BJ (cell line): ENCODE measurements at regions not wholly inside any gene's neighbourhood (a gene's known extent, or its start where the extent isn't known, plus 50 kb on each side); places are given as distances from the start of the nearest gene placed in this dataset.

Source experiments
- CTCF ChIA-PET: fragments of 350-600 bp; formaldehyde crosslinking; extraction: SDS; loops from one replicate; lab custom pipeline; 2021; ENCODE audit warnings: antibody characterized with exemption, inconsistent platforms; lab: Yijun Ruan, JAX
- POLR2A ChIA-PET: fragments of 300-600 bp; sonication (Branson Sonifier 250); formaldehyde crosslinking; extraction: SDS; loops from one replicate; lab custom pipeline; 2021; ENCODE audit warnings: antibody characterized with exemption; lab: Charles Lee
- DNase-seq: peaks from one replicate; pipeline ENCODE4 v3.0.0-alpha.2; 2011; ENCODE audit warnings: low read depth
- H3K27me3 ChIP-seq: 2 replicates; pipeline ENCODE4 v1.6.0; 2011; ENCODE audit warnings: low read length; ENCODE audit not compliant: control insufficient read depth, insufficient read depth
- H3K36me3 ChIP-seq: 2 replicates; pipeline ENCODE4 v1.5.1; 2011; ENCODE audit warnings: low read length; ENCODE audit not compliant: control insufficient read depth, insufficient read depth
- H3K4me3 ChIP-seq: 2 replicates; pipeline ENCODE4 v1.5.1; 2011; ENCODE audit warnings: low read depth, mild to moderate bottlenecking, control low read depth, low read length
- TF ChIP-seq, protein P1 (sequence below): IDR thresholded peaks from 2 replicates; pipeline ENCODE4 v1.5.1; 2011; ENCODE audit warnings: low read depth, mild to moderate bottlenecking, control low read depth, inconsistent platforms, low read length, moderate library complexity; ENCODE audit not compliant: insufficient read depth

DNA sequence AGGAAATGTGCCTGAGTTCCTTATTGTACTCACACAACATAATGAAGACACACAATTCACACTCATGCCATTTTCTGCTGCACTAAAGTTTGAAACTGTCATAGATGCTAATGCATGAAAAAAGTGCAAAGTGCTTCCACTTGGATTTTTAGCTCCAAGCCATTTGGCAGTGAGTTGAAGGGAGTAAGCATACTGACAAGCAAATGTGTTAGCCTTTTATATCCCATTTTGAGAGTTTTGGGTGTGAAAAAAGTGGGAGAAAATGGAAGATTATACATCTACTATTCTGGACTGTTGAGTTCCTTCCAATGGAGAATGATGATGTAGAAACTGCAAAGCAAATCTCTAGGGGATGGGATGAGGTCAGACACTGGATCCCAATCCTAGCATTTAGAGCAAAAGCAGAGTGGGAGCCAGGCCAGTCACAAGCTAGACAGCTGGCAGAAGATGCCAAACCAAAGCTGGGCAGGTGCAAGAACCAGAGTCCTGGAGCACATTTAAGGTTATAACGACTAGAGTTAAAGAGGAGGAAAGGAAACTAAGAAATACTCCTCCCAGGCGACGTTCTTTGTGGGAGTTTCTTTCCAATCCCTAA is 216.8 kb downstream of the FBXO8 start:
- TF ChIP-seq, protein P1, sequence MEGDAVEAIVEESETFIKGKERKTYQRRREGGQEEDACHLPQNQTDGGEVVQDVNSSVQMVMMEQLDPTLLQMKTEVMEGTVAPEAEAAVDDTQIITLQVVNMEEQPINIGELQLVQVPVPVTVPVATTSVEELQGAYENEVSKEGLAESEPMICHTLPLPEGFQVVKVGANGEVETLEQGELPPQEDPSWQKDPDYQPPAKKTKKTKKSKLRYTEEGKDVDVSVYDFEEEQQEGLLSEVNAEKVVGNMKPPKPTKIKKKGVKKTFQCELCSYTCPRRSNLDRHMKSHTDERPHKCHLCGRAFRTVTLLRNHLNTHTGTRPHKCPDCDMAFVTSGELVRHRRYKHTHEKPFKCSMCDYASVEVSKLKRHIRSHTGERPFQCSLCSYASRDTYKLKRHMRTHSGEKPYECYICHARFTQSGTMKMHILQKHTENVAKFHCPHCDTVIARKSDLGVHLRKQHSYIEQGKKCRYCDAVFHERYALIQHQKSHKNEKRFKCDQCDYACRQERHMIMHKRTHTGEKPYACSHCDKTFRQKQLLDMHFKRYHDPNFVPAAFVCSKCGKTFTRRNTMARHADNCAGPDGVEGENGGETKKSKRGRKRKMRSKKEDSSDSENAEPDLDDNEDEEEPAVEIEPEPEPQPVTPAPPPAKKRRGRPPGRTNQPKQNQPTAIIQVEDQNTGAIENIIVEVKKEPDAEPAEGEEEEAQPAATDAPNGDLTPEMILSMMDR = no peak
- ChIA-PET POLR2A (no interaction called here), CTCF (no interaction called here)
- DNase-seq = no peak
- no peaks in the 10 kb centered on the region for H3K36me3 ChIP-seq
- no peak overlapping the region for H3K4me3 ChIP-seq
- H3K27me3 ChIP-seq = no peaks in the 10 kb centered on the region

DNA sequence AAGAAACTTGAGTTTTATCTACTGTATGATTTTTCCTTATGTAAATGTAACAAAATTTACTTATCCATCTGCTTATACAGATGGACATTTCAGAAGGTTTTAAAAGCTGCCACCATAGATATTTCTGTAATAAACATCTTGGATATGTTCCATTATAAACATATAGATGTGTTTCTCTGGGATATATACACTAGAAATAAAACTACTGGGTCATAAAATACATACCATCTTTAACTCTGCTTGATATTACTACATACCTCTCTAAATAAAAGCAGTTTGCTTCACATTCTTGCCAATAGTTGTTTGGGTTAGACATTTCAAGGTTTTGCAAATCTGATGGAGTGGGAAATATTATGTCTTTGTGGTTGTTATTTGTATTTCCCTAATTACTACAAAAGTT is 220.6 kb downstream of the FBXO8 start:
- Histone ChIP-seq H3K27me3 (no peaks in the 10 kb centered on the region), H3K4me3 (no peak overlapping the region)
- CTCF ChIA-PET = no interaction called here

DNA sequence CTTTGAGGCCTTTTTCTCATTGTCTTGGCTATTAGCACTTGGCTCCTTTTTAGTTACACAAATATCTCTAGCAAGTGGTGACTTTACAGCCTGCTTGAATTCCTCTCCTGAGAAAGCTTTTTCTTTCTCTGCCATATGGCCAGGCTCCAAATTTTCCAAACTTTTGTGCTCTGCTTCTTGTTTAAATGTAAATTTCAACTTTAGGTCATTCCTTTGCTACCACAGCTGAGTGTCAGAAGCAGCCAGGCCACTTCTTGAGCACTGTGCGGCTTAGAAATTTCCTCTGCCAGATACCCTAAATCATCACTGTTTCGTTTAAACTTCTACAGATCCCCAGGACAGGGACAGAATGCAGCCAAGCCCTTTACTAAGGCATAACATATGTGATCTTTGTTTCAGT is 222.4 kb downstream of the FBXO8 start:
- no peak for DNase-seq
- CTCF ChIA-PET = no interaction called here
- Histone ChIP-seq H3K4me3 (no peak overlapping the region), H3K27me3 (no peaks in the 10 kb centered on the region), H3K36me3 (no peaks in the 10 kb centered on the region)
- POLR2A ChIA-PET = no interaction called here
- TF ChIP-seq, protein P1 = no peak

More for the DNA sequence above, 220.6 kb downstream of the FBXO8 start:
- POLR2A ChIA-PET = no interaction called here
- no peaks in the 10 kb centered on the region for H3K36me3 ChIP-seq
- no peak for DNase-seq
- TF ChIP-seq, protein P1 = no peak

DNA sequence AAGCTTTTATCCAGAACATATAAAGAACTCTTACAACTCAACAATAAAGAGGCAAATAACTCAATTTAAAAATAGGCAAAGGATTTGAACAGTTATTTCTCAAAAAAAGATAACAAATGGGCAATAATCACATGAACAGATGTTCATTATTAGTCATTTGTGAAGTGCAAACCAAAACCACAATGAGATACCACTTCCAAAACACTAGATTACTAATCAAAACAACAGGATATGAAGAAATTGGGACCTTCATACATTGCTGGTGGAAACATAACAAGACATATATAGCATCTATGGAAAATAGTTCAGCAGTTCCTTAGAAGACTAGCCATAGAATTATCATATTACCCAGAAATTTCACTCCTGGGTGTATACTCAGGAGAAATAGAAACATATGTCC is 224.6 kb downstream of the FBXO8 start:
- Histone ChIP-seq H3K27me3 (no peaks in the 10 kb centered on the region), H3K4me3 (no peak overlapping the region), H3K36me3 (no peaks in the 10 kb centered on the region)
- ChIA-PET CTCF (no interaction called here), POLR2A (no interaction called here)
- no peak for DNase-seq
- TF ChIP-seq, protein P1 = no peak

- TF ChIP-seq, protein P1 = no peak
- no peak overlapping the region for H3K4me3 ChIP-seq
- DNase-seq = no peak
- no peaks in the 10 kb centered on the region for H3K36me3 ChIP-seq
- ChIA-PET CTCF (no interaction called here), POLR2A (no interaction called here)
- no peaks in the 10 kb centered on the region for H3K27me3 ChIP-seq
Observed at GRCh38 chr4:174056959-174057358, 226.5 kb downstream of the FBXO8 start.
